DMS53 (cell line): ENCODE measurements at regions not wholly inside any gene's neighbourhood (a gene's known extent, or its start where the extent isn't known, plus 50 kb on each side); places are given as distances from the start of the nearest gene placed in this dataset.
"Not testable (repeated sequence)": the region's sequence is repeated elsewhere in the genome, so short reads cannot be mapped to it uniquely, and the experiment has no call there.

ENCODE experiments used
- DNase-seq: peaks from one replicate; lab custom pipeline; 2025; lab: John Stamatoyannopoulos, UW

GRCh38 chrX:42290608-42291007 is 367.3 kb upstream of the CASK start:
- peak; percentile 45 for DNase-seq

GRCh38 chrX:42289492-42290385 is 366.4 kb upstream of the CASK start:
- no peak for DNase-seq

- DNase-seq, result not testable (repeated sequence)
Measured at GRCh38 chrX:42285681-42286080, 362.3 kb upstream of the CASK start.

- DNase-seq, result peak; percentile 73
Measured at GRCh38 chrX:42276982-42277690, 353.8 kb upstream of the CASK start.

- DNase-seq, result peak; percentile 1
Measured at GRCh38 chrX:42274151-42274550, 350.8 kb upstream of the CASK start.

- DNase-seq, result no peak
Measured at GRCh38 chrX:42273387-42273786, 350.0 kb upstream of the CASK start.

GRCh38 chrX:42269186-42269585 is 345.8 kb upstream of the CASK start:
- DNase-seq, result no peak

GRCh38 chrX:42260854-42261253 is 337.5 kb upstream of the CASK start:
- no peak for DNase-seq

GRCh38 chrX:42248226-42248625 is 324.9 kb upstream of the CASK start:
- DNase-seq, result no peak

GRCh38 chrX:42247241-42247640 is 323.9 kb upstream of the CASK start:
- peak; percentile 79 for DNase-seq

- peak; percentile 61 for DNase-seq
Measured at GRCh38 chrX:42246814-42247213, 323.5 kb upstream of the CASK start.

- DNase-seq, result no peak
Measured at GRCh38 chrX:42242004-42242403, 318.6 kb upstream of the CASK start.

GRCh38 chrX:42241421-42241820 is 318.1 kb upstream of the CASK start:
- no peak for DNase-seq

GRCh38 chrX:42237956-42238355 is 314.6 kb upstream of the CASK start:
- no peak for DNase-seq

GRCh38 chrX:42229533-42229932 is 306.2 kb upstream of the CASK start:
- DNase-seq, result peak; percentile 22

GRCh38 chrX:42220666-42221065 is 297.3 kb upstream of the CASK start:
- DNase-seq, result no peak

- DNase-seq, result peak; percentile 85
Measured at GRCh38 chrX:42220083-42220482, 296.7 kb upstream of the CASK start.

GRCh38 chrX:42219231-42219630 is 295.9 kb upstream of the CASK start:
- DNase-seq, result no peak

GRCh38 chrX:42195506-42195905 is 272.2 kb upstream of the CASK start:
- peak; percentile 15 for DNase-seq

- no peak for DNase-seq
Measured at GRCh38 chrX:42189576-42189975, 266.2 kb upstream of the CASK start.

- no peak for DNase-seq
Measured at GRCh38 chrX:42188730-42189129, 265.4 kb upstream of the CASK start.

- DNase-seq, result peak; percentile 40
Measured at GRCh38 chrX:42176789-42177188, 253.4 kb upstream of the CASK start.

- no peak for DNase-seq
Measured at GRCh38 chrX:42175843-42176242, 252.5 kb upstream of the CASK start.
